ENCODE measurements at regions not wholly inside any gene's neighbourhood (a gene's known extent, or its start where the extent isn't known, plus 50 kb on each side); places are given as distances from the start of the nearest gene placed in this dataset.

GRCh38 chr16:73916829-73917594, 379.6 kb upstream of the PSMD7 start:
- TF ChIP-seq CTCF (IDR thresholded peaks at IDR 0.05; ENCODE audit: low read depth, low read length) = no peak
- peaks cover 15% of the 10 kb centered on the region for H3K27me3 ChIP-seq (ENCODE audit: insufficient read depth, low read depth, severe bottlenecking)

GRCh38 chr16:73915935-73916334, 380.7 kb upstream of the PSMD7 start:
- no peak overlapping the region for H3K27ac ChIP-seq
- H3K9me3 ChIP-seq (ENCODE audit: severe bottlenecking) = no peaks in the 10 kb centered on the region
- no peak for TF ChIP-seq CTCF (IDR thresholded peaks at IDR 0.05; ENCODE audit: low read depth, low read length)
- DNase-seq = no peak
- peaks cover 18% of the 10 kb centered on the region for H3K27me3 ChIP-seq (ENCODE audit: insufficient read depth, low read depth, severe bottlenecking)
- H3K36me3 ChIP-seq = no peaks in the 10 kb centered on the region
- no peak overlapping the region for H3K4me3 ChIP-seq (ENCODE audit: low read depth, low read length)

More at GRCh38 chr16:73916829-73917594, 379.6 kb upstream of the PSMD7 start:
- Histone ChIP-seq H3K36me3 (no peaks in the 10 kb centered on the region), H3K9me3 (ENCODE audit: severe bottlenecking) (no peaks in the 10 kb centered on the region), H3K27ac (no peak overlapping the region), H3K4me3 (ENCODE audit: low read depth, low read length) (no peak overlapping the region)
- no peak for DNase-seq

- no peak overlapping the region for H3K27ac ChIP-seq
- no peak overlapping the region for H3K4me3 ChIP-seq (ENCODE audit: low read depth, low read length)
- no peaks in the 10 kb centered on the region for H3K9me3 ChIP-seq (ENCODE audit: severe bottlenecking)
- DNase-seq = no peak
- H3K27me3 ChIP-seq (ENCODE audit: insufficient read depth, low read depth, severe bottlenecking) = peaks cover 18% of the 10 kb centered on the region
- H3K36me3 ChIP-seq = no peaks in the 10 kb centered on the region
- TF ChIP-seq CTCF (IDR thresholded peaks at IDR 0.05; ENCODE audit: low read depth, low read length) = no peak
Measured at GRCh38 chr16:73915140-73915539, 381.5 kb upstream of the PSMD7 start.

GRCh38 chr16:73912850-73913249, 383.8 kb upstream of the PSMD7 start:
- Histone ChIP-seq H3K4me3 (ENCODE audit: low read depth, low read length) (no peak overlapping the region), H3K27ac (no peak overlapping the region), H3K27me3 (ENCODE audit: insufficient read depth, low read depth, severe bottlenecking) (peaks cover 13% of the 10 kb centered on the region), H3K9me3 (ENCODE audit: severe bottlenecking) (no peaks in the 10 kb centered on the region), H3K36me3 (no peaks in the 10 kb centered on the region)
- DNase-seq = no peak
- no peak for TF ChIP-seq CTCF (IDR thresholded peaks at IDR 0.05; ENCODE audit: low read depth, low read length)

GRCh38 chr16:73912281-73912680, 384.3 kb upstream of the PSMD7 start:
- no peaks in the 10 kb centered on the region for H3K36me3 ChIP-seq

More at GRCh38 chr16:73912281-73912680, 384.3 kb upstream of the PSMD7 start:
- no peak for DNase-seq
- H3K27ac ChIP-seq = no peak overlapping the region
- H3K9me3 ChIP-seq (ENCODE audit: severe bottlenecking) = no peaks in the 10 kb centered on the region
- H3K27me3 ChIP-seq (ENCODE audit: insufficient read depth, low read depth, severe bottlenecking) = peaks cover 17% of the 10 kb centered on the region
- TF ChIP-seq CTCF (IDR thresholded peaks at IDR 0.05; ENCODE audit: low read depth, low read length) = no peak
- no peak overlapping the region for H3K4me3 ChIP-seq (ENCODE audit: low read depth, low read length)
